DND-41 (cell line): ENCODE measurements at regions not wholly inside any gene's neighbourhood (a gene's known extent, or its start where the extent isn't known, plus 50 kb on each side); places are given as distances from the start of the nearest gene placed in this dataset.

Experiments
- ATAC-seq: fragments of 200-7000 bp; cut with Tn5 transposase; 3 replicates; pipeline ENCODE4 v1.9.1; 2021; ENCODE audit warnings: low read depth; ENCODE audit not compliant: insufficient read depth
- DNase-seq: peaks from one replicate; pipeline ENCODE4 v3.0.0-alpha.2; 2020
- H2AFZ ChIP-seq: 2 replicates; pipeline ENCODE4 v1.6.0; 2012; ENCODE audit warnings: low read depth, low read length
- H3K27ac ChIP-seq: 2 replicates; pipeline ENCODE4 v1.5.1; 2012; ENCODE audit warnings: low read length, inconsistent platforms
- H3K27me3 ChIP-seq: fragments of 200-600 bp; sonication (generic); 2 replicates; pipeline ENCODE4 v1.6.0; 2012; ENCODE audit warnings: low read length, mild to moderate bottlenecking, inconsistent platforms; ENCODE audit not compliant: insufficient read depth, poor library complexity
- H3K36me3 ChIP-seq: 2 replicates; pipeline ENCODE4 v1.5.1; 2012; ENCODE audit warnings: low read length, inconsistent platforms; ENCODE audit not compliant: insufficient read depth
- H3K4me1 ChIP-seq: 2 replicates; pipeline ENCODE4 v1.5.1; 2012; ENCODE audit warnings: mild to moderate bottlenecking, low read length; ENCODE audit not compliant: insufficient read depth
- H3K4me2 ChIP-seq: 2 replicates; pipeline ENCODE4 v1.6.0; 2012; ENCODE audit warnings: mild to moderate bottlenecking, moderate library complexity, low read length, inconsistent platforms; ENCODE audit not compliant: insufficient read depth
- H3K4me3 ChIP-seq, 2 experiments: fragments of 200-600 bp in 1 of 2; shearing (Covaris generic) in 1 of 2; 2 replicates each; pipeline ENCODE4 v1.5.1; 2012 to 2016; ENCODE audit warnings: inconsistent platforms in 2 of 2, low read length in 2 of 2, mild to moderate bottlenecking in 2 of 2, low read depth in 1 of 2, moderate library complexity in 1 of 2
- H3K79me2 ChIP-seq: 2 replicates; pipeline ENCODE4 v1.6.0; 2012; ENCODE audit warnings: low read length, inconsistent platforms; ENCODE audit not compliant: insufficient read depth
- H3K9ac ChIP-seq: 2 replicates; pipeline ENCODE4 v1.6.0; 2012; ENCODE audit warnings: low read depth, mild to moderate bottlenecking, inconsistent platforms, low read length, moderate library complexity
- H3K9me3 ChIP-seq: 2 replicates; pipeline ENCODE4 v1.5.1; 2012; ENCODE audit warnings: low read length, moderate library complexity, mild to moderate bottlenecking, inconsistent platforms; ENCODE audit not compliant: insufficient read depth, severe bottlenecking
- H4K20me1 ChIP-seq: 2 replicates; pipeline ENCODE4 v1.6.0; 2012; ENCODE audit warnings: low read length; ENCODE audit not compliant: insufficient read depth
- EZH2 ChIP-seq: IDR thresholded peaks from 3 replicates; pipeline ENCODE4 v1.6.1; 2012; ENCODE audit warnings: borderline replicate concordance, low read depth, mild to moderate bottlenecking, moderate library complexity, low read length, inconsistent platforms; ENCODE audit not compliant: severe bottlenecking
- TF ChIP-seq, protein P1 (sequence below): IDR thresholded peaks from 2 replicates; pipeline ENCODE4 v1.5.1; 2012; ENCODE audit warnings: borderline replicate concordance, low read length, moderate library complexity, mild to moderate bottlenecking; ENCODE audit not compliant: poor library complexity, severe bottlenecking; ENCODE audit errors: extremely low read depth

DNA sequence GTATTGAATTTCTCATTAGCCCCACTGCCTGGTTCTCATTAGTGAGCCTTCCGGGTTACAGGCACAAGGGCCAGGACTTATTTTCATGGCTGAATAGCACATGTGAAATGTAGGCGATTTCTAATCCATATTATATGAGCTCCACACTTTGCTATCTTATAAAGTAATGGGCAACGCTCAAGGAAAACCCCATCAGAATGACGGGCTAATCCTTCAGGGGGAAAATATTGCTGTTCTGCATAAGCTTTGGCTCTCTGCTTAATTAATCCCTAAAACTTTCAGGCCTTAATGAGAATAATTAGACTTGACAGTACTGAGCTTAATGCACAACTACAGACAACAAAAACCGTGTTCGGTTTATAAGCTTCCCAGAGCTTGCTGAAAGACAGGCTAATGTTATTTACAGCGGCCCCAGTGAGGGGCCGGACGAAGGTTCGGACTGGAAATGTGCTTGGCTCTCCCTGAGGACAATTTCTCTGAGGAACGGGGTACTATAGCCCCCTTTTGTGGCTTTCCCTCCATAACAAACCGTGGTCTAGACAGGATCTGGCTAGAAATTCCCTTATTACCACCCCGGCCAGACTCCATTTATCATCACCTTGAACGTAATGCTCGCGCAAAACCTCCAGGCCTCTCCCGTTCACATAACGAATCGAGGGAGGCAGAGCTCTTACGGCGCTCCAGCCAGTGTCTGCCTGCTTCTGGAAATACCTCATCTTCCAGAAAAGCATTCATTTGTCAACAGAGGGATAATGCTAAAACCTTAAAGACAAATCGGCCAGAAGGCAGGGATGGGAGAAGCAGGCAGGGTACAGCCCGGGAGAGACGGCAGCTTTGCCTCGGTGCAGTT lies 164.5 kb downstream of the CD83 start:
- no peak for ATAC-seq
- no peak for TF ChIP-seq EZH2
- TF ChIP-seq, protein P1, sequence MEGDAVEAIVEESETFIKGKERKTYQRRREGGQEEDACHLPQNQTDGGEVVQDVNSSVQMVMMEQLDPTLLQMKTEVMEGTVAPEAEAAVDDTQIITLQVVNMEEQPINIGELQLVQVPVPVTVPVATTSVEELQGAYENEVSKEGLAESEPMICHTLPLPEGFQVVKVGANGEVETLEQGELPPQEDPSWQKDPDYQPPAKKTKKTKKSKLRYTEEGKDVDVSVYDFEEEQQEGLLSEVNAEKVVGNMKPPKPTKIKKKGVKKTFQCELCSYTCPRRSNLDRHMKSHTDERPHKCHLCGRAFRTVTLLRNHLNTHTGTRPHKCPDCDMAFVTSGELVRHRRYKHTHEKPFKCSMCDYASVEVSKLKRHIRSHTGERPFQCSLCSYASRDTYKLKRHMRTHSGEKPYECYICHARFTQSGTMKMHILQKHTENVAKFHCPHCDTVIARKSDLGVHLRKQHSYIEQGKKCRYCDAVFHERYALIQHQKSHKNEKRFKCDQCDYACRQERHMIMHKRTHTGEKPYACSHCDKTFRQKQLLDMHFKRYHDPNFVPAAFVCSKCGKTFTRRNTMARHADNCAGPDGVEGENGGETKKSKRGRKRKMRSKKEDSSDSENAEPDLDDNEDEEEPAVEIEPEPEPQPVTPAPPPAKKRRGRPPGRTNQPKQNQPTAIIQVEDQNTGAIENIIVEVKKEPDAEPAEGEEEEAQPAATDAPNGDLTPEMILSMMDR = no peak
- Histone ChIP-seq H3K79me2 (no peaks in the 10 kb centered on the region), H4K20me1 (no peaks in the 10 kb centered on the region), H2AFZ (no peak overlapping the region), H3K27ac (no peak overlapping the region), H3K36me3 (no peaks in the 10 kb centered on the region), H3K27me3 (no peaks in the 10 kb centered on the region), H3K4me1 (peaks cover 19% of the 10 kb centered on the region), H3K4me3 (no peak overlapping the region), H3K9ac (no peak overlapping the region), H3K9me3 (peaks cover 3% of the 10 kb centered on the region), H3K4me2 (no peak overlapping the region)
- no peak for DNase-seq

DNA sequence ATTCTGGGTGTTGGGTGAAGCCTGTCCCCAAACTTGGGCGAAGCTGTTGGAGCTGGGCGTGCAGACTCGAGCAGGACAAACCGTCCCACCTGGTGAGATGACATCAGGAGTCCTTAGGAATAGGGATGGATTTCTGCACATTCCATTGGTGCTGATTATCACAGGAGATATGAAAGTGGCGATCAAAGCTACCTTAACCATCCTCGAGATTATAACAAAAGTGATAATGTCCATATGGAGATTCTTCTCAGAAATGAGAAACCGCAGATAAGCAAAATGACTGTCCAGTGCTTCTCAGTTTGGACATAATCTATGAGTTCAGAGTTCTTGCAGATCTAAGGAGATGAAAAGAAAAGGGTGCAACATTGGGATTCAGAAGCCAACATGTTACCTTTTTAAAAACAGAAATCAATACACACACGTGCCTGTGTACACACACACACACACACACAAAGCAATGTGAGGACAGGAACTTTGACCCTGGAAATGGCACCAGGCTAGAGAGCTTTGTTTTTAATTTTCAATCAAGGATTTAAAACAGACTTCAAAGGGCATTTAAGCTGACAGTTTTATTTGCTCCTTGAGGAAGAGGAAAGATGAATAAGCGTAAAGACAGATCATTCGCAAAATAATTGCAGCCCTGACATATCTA lies 165.4 kb downstream of the CD83 start:
- H3K4me2 ChIP-seq = no peak overlapping the region
- no peaks in the 10 kb centered on the region for H3K36me3 ChIP-seq
- H3K9me3 ChIP-seq = peaks cover 3% of the 10 kb centered on the region
- H2AFZ ChIP-seq = no peak overlapping the region
- no peak overlapping the region for H3K9ac ChIP-seq
- ATAC-seq = no peak
- no peak overlapping the region for H3K4me3 ChIP-seq
- no peaks in the 10 kb centered on the region for H3K79me2 ChIP-seq
- no peak overlapping the region for H3K27ac ChIP-seq
- TF ChIP-seq, protein P1 = no peak
- no peak for TF ChIP-seq EZH2
- no peak for DNase-seq
- peaks cover 10% of the 10 kb centered on the region for H3K4me1 ChIP-seq
- no peaks in the 10 kb centered on the region for H4K20me1 ChIP-seq
- H3K27me3 ChIP-seq = no peaks in the 10 kb centered on the region

DNA sequence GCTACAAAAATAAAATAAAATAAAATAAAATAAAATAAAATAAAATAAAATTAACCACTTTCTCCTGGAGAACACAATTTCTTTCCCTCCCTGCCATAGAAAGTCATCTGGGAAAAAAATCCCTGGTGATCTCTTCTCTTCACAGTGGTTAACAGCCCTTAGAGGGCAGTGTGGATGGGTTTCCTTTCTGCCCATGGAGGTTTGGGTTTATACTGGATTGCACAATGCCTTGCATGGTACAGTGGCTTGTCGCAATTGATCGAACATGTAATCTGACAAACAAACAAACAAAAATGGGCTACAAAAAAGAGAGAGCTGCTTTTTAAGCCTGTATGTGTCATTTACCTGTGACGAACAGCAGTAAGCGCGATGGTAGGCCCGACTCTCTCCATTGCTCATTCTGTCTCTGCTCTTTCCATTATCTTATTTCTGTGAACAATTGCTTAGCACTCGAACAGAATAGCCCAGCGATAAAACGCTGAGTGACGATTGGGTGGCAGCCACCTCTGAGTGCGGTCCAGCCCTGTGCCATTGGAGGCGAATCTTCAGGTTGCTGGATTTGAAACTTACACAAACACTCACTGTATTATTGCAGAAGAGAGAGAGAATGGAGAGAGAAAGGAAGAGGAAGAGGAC lies 166.1 kb downstream of the CD83 start:
- H2AFZ ChIP-seq = no peak overlapping the region
- TF ChIP-seq, protein P1 = no peak
- TF ChIP-seq EZH2 = no peak
- peaks cover 3% of the 10 kb centered on the region; the same call in 1 of the 2 replicates for H3K4me1 ChIP-seq
- H3K79me2 ChIP-seq = no peaks in the 10 kb centered on the region
- no peak overlapping the region for H3K4me2 ChIP-seq
- no peaks in the 10 kb centered on the region for H4K20me1 ChIP-seq
- no peak for DNase-seq
- H3K27ac ChIP-seq = no peak overlapping the region; the same call in 1 of the 2 replicates
- ATAC-seq = no peak
- peaks cover 3% of the 10 kb centered on the region for H3K9me3 ChIP-seq
- no peaks in the 10 kb centered on the region for H3K36me3 ChIP-seq
- H3K4me3 ChIP-seq = no peak overlapping the region
- H3K9ac ChIP-seq = no peak overlapping the region
- H3K27me3 ChIP-seq = no peaks in the 10 kb centered on the region
